WTC11 (cell line): ENCODE measurements at regions not wholly inside any gene's neighbourhood (a gene's known extent, or its start where the extent isn't known, plus 50 kb on each side); places are given as distances from the start of the nearest gene placed in this dataset.

ENCODE experiments used
- ATAC-seq: fragments of 200-7000 bp; cut with Tn5 transposase; 2 replicates; pipeline ENCODE4 v1.10.0; 2021; ENCODE audit warnings: mild to moderate bottlenecking, moderate library complexity
- CTCF ChIA-PET: fragments of 300-600 bp; sonication (Branson Sonifier 250); formaldehyde crosslinking; loops from one replicate; lab custom pipeline; 2021; ENCODE audit warnings: antibody characterized with exemption; lab: Charles Lee
- POLR2A ChIA-PET: fragments of 350-600 bp; sonication (Branson Sonifier 250); formaldehyde crosslinking; loops from one replicate; lab custom pipeline; 2021; ENCODE audit warnings: antibody characterized with exemption; lab: Charles Lee
- DNase-seq: peaks from one replicate; pipeline ENCODE4 v3.0.0; 2021; ENCODE audit warnings: low spot score
- H3K27ac Mint-ChIP-seq: 2 replicates; pipeline ENCODE4 v1.8.0; 2021; ENCODE audit warnings: mixed read lengths
- H3K27me3 Mint-ChIP-seq: 2 replicates; pipeline ENCODE4 v1.8.0; 2021; ENCODE audit warnings: low read depth, mild to moderate bottlenecking, moderate library complexity, mixed read lengths
- H3K36me3 Mint-ChIP-seq: 2 replicates; pipeline ENCODE4 v1.8.0; 2021; ENCODE audit warnings: mixed read lengths
- H3K4me1 Mint-ChIP-seq: 2 replicates; pipeline ENCODE4 v1.8.0; 2022; ENCODE audit warnings: mixed read lengths
- H3K4me3 Mint-ChIP-seq: 2 replicates; pipeline ENCODE4 v1.8.0; 2021; ENCODE audit warnings: mild to moderate bottlenecking, moderate library complexity, mixed read lengths
- H3K9me3 Mint-ChIP-seq: 2 replicates; pipeline ENCODE4 v1.8.0; 2021; ENCODE audit warnings: mixed read lengths
- CREB1 ChIP-seq: sonication (generic); formaldehyde crosslinking; IDR thresholded peaks from 2 replicates; pipeline ENCODE4 v1.8.0; 2023; ENCODE audit warnings: mild to moderate bottlenecking, missing genetic modification reagents
- ELF4 ChIP-seq: sonication (generic); formaldehyde crosslinking; IDR thresholded peaks from 2 replicates; pipeline ENCODE4 v1.8.1; 2022; ENCODE audit warnings: low read depth, mild to moderate bottlenecking, moderate library complexity, missing genetic modification reagents
- FOXP1 ChIP-seq: sonication (generic); formaldehyde crosslinking; IDR thresholded peaks from 2 replicates; pipeline ENCODE4 v1.8.0; 2022; ENCODE audit warnings: missing genetic modification reagents, mild to moderate bottlenecking, moderate library complexity, borderline replicate concordance
- JUN ChIP-seq: sonication (generic); formaldehyde crosslinking; IDR thresholded peaks from 2 replicates; pipeline ENCODE4 v1.8.0; 2023; ENCODE audit warnings: mild to moderate bottlenecking, missing genetic modification reagents
- MXD4 ChIP-seq: fragments of 250-450 bp; sonication (Bioruptor Pico); IDR thresholded peaks from 2 replicates; pipeline ENCODE4 v1.8.0; 2021; ENCODE audit warnings: mild to moderate bottlenecking, moderate library complexity, borderline replicate concordance
- NFATC4 ChIP-seq: fragments of 250-450 bp; sonication (Bioruptor Pico); IDR thresholded peaks from 2 replicates; pipeline ENCODE4 v1.9.0; 2021; ENCODE audit warnings: mild to moderate bottlenecking
- NFYB ChIP-seq: sonication (generic); formaldehyde crosslinking; conservative IDR thresholded peaks from 2 replicates; pipeline ENCODE4 v1.8.0; 2022; ENCODE audit warnings: low read depth, missing genetic modification reagents
- NR1H2 ChIP-seq: sonication (generic); formaldehyde crosslinking; IDR thresholded peaks from 2 replicates; pipeline ENCODE4 v1.9.0; 2021; ENCODE audit warnings: mild to moderate bottlenecking, moderate library complexity, missing genetic modification reagents
- NR2C2 ChIP-seq: sonication (generic); formaldehyde crosslinking; IDR thresholded peaks from 2 replicates; pipeline ENCODE4 v1.8.0; 2022; ENCODE audit warnings: mild to moderate bottlenecking, missing genetic modification reagents
- OVOL2 ChIP-seq: fragments of 250-450 bp; sonication (Bioruptor Pico); IDR thresholded peaks from 2 replicates; pipeline ENCODE4 v1.9.0; 2021; ENCODE audit warnings: mild to moderate bottlenecking, borderline replicate concordance
- PREB ChIP-seq: sonication (generic); formaldehyde crosslinking; IDR thresholded peaks from 2 replicates; pipeline ENCODE4 v1.8.1; 2022; ENCODE audit warnings: mild to moderate bottlenecking, missing genetic modification reagents, moderate library complexity, borderline replicate concordance
- SMAD3 ChIP-seq: sonication (generic); formaldehyde crosslinking; IDR thresholded peaks from 2 replicates; pipeline ENCODE4 v1.8.0; 2022; ENCODE audit warnings: missing genetic modification reagents, mild to moderate bottlenecking, borderline replicate concordance
- TEAD1 ChIP-seq: sonication (generic); formaldehyde crosslinking; IDR thresholded peaks from 2 replicates; pipeline ENCODE4 v1.8.0; 2022; ENCODE audit warnings: mild to moderate bottlenecking, missing genetic modification reagents
- ZNF121 ChIP-seq: sonication (generic); formaldehyde crosslinking; IDR thresholded peaks from 2 replicates; pipeline ENCODE4 v1.8.0; 2023; ENCODE audit warnings: missing genetic modification reagents
- ZNF423 ChIP-seq: fragments of 250-450 bp; sonication (Bioruptor Pico); IDR thresholded peaks from 2 replicates; pipeline ENCODE4 v2.1.2; 2022; ENCODE audit warnings: mild to moderate bottlenecking, moderate library complexity
- TF ChIP-seq, protein P1 (sequence below): sonication (generic); formaldehyde crosslinking; IDR thresholded peaks from 2 replicates; pipeline ENCODE4 v1.8.1; 2022; ENCODE audit warnings: low read depth, mild to moderate bottlenecking, moderate library complexity, missing genetic modification reagents, borderline replicate concordance
- TF ChIP-seq, protein P2 (sequence below): fragments of 250-450 bp; sonication (Bioruptor Pico); IDR thresholded peaks from 2 replicates; pipeline ENCODE4 v1.9.0; 2021; ENCODE audit warnings: mild to moderate bottlenecking, borderline replicate concordance
- TF ChIP-seq, protein P3 (sequence below): sonication (generic); formaldehyde crosslinking; IDR thresholded peaks from 2 replicates; pipeline ENCODE4 v1.8.1; 2023; ENCODE audit warnings: mild to moderate bottlenecking, missing genetic modification reagents
- TF ChIP-seq, protein P4 (sequence below): sonication (generic); formaldehyde crosslinking; IDR thresholded peaks from 2 replicates; pipeline ENCODE4 v1.8.0; 2022; ENCODE audit warnings: mild to moderate bottlenecking, missing genetic modification reagents
- TF ChIP-seq, protein P5 (sequence below): fragments of 250-450 bp; sonication (Bioruptor Pico); IDR thresholded peaks from 2 replicates; pipeline ENCODE4 v1.8.0; 2021; ENCODE audit warnings: mild to moderate bottlenecking
- TF ChIP-seq, protein P6 (sequence below): sonication (generic); formaldehyde crosslinking; conservative IDR thresholded peaks from 2 replicates; pipeline ENCODE4 v1.8.1; 2022; ENCODE audit warnings: mild to moderate bottlenecking, missing genetic modification reagents

GRCh38 chr6:8213995-8214394 is 111.6 kb upstream of the EEF1E1 start:
- Mint-ChIP-seq H3K9me3 (no peaks in the 10 kb centered on the region), H3K27ac (no peak overlapping the region), H3K4me3 (no peak overlapping the region), H3K27me3 (no peaks in the 10 kb centered on the region), H3K36me3 (no peaks in the 10 kb centered on the region), H3K4me1 (peaks cover 10% of the 10 kb centered on the region)
- TF ChIP-seq, protein P1, sequence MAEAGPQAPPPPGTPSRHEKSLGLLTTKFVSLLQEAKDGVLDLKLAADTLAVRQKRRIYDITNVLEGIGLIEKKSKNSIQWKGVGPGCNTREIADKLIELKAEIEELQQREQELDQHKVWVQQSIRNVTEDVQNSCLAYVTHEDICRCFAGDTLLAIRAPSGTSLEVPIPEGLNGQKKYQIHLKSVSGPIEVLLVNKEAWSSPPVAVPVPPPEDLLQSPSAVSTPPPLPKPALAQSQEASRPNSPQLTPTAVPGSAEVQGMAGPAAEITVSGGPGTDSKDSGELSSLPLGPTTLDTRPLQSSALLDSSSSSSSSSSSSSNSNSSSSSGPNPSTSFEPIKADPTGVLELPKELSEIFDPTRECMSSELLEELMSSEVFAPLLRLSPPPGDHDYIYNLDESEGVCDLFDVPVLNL (CRISPR knock-in tag), result no peak
- TF ChIP-seq ZNF121 (no peak), PREB (CRISPR knock-in tag) (no peak), FOXP1 (no peak), NFYB (CRISPR knock-in tag) (no peak)
- TF ChIP-seq, protein P2, sequence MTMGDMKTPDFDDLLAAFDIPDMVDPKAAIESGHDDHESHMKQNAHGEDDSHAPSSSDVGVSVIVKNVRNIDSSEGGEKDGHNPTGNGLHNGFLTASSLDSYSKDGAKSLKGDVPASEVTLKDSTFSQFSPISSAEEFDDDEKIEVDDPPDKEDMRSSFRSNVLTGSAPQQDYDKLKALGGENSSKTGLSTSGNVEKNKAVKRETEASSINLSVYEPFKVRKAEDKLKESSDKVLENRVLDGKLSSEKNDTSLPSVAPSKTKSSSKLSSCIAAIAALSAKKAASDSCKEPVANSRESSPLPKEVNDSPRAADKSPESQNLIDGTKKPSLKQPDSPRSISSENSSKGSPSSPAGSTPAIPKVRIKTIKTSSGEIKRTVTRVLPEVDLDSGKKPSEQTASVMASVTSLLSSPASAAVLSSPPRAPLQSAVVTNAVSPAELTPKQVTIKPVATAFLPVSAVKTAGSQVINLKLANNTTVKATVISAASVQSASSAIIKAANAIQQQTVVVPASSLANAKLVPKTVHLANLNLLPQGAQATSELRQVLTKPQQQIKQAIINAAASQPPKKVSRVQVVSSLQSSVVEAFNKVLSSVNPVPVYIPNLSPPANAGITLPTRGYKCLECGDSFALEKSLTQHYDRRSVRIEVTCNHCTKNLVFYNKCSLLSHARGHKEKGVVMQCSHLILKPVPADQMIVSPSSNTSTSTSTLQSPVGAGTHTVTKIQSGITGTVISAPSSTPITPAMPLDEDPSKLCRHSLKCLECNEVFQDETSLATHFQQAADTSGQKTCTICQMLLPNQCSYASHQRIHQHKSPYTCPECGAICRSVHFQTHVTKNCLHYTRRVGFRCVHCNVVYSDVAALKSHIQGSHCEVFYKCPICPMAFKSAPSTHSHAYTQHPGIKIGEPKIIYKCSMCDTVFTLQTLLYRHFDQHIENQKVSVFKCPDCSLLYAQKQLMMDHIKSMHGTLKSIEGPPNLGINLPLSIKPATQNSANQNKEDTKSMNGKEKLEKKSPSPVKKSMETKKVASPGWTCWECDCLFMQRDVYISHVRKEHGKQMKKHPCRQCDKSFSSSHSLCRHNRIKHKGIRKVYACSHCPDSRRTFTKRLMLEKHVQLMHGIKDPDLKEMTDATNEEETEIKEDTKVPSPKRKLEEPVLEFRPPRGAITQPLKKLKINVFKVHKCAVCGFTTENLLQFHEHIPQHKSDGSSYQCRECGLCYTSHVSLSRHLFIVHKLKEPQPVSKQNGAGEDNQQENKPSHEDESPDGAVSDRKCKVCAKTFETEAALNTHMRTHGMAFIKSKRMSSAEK (CRISPR knock-in tag), result no peak
- TF ChIP-seq, protein P3, sequence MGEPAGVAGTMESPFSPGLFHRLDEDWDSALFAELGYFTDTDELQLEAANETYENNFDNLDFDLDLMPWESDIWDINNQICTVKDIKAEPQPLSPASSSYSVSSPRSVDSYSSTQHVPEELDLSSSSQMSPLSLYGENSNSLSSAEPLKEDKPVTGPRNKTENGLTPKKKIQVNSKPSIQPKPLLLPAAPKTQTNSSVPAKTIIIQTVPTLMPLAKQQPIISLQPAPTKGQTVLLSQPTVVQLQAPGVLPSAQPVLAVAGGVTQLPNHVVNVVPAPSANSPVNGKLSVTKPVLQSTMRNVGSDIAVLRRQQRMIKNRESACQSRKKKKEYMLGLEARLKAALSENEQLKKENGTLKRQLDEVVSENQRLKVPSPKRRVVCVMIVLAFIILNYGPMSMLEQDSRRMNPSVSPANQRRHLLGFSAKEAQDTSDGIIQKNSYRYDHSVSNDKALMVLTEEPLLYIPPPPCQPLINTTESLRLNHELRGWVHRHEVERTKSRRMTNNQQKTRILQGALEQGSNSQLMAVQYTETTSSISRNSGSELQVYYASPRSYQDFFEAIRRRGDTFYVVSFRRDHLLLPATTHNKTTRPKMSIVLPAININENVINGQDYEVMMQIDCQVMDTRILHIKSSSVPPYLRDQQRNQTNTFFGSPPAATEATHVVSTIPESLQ, result no peak
- DNase-seq (no peak), ATAC-seq (no peak)
- POLR2A ChIA-PET, result no interaction called here
- CTCF ChIA-PET, result interaction anchor here (1.0 to 2.7 kb wide), 2 partner anchors 43 to 83 kb away, joined by 4 to 13 read pairs; no protein-coding TSS in a partner anchor

GRCh38 chr6:8212720-8213434 is 110.5 kb upstream of the EEF1E1 start:
- ChIA-PET POLR2A (no interaction called here), CTCF (interaction anchor here (1.2 to 1.7 kb wide), 2 partner anchors 42 to 81 kb away, joined by 4 to 7 read pairs; no protein-coding TSS in a partner anchor)
- H3K4me1 Mint-ChIP-seq, result peaks cover 10% of the 10 kb centered on the region
- no peak for ATAC-seq
- DNase-seq, result no peak
- no peaks in the 10 kb centered on the region for H3K9me3 Mint-ChIP-seq
- H3K36me3 Mint-ChIP-seq, result no peaks in the 10 kb centered on the region
- no peak overlapping the region for H3K4me3 Mint-ChIP-seq
- no peak overlapping the region for H3K27ac Mint-ChIP-seq
- TF ChIP-seq SMAD3 (CRISPR knock-in tag), result no peak
- TF ChIP-seq MXD4, result no peak
- no peak for TF ChIP-seq JUN (CRISPR knock-in tag)
- TF ChIP-seq, protein P4, sequence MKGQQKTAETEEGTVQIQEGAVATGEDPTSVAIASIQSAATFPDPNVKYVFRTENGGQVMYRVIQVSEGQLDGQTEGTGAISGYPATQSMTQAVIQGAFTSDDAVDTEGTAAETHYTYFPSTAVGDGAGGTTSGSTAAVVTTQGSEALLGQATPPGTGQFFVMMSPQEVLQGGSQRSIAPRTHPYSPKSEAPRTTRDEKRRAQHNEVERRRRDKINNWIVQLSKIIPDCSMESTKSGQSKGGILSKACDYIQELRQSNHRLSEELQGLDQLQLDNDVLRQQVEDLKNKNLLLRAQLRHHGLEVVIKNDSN (CRISPR knock-in tag), result no peak
- no peak for TF ChIP-seq NR1H2 (CRISPR knock-in tag)
- TF ChIP-seq CREB1, result no peak
- TF ChIP-seq NR2C2 (CRISPR knock-in tag), result no peak
- TF ChIP-seq, protein P5, sequence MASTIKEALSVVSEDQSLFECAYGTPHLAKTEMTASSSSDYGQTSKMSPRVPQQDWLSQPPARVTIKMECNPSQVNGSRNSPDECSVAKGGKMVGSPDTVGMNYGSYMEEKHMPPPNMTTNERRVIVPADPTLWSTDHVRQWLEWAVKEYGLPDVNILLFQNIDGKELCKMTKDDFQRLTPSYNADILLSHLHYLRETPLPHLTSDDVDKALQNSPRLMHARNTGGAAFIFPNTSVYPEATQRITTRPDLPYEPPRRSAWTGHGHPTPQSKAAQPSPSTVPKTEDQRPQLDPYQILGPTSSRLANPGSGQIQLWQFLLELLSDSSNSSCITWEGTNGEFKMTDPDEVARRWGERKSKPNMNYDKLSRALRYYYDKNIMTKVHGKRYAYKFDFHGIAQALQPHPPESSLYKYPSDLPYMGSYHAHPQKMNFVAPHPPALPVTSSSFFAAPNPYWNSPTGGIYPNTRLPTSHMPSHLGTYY (CRISPR knock-in tag), result no peak
- no peak for TF ChIP-seq TEAD1 (CRISPR knock-in tag)
- TF ChIP-seq ZNF423 (CRISPR knock-in tag), result no peak
- no peak for TF ChIP-seq NFATC4 (CRISPR knock-in tag)
- TF ChIP-seq OVOL2 (CRISPR knock-in tag), result no peak
- TF ChIP-seq, protein P6, sequence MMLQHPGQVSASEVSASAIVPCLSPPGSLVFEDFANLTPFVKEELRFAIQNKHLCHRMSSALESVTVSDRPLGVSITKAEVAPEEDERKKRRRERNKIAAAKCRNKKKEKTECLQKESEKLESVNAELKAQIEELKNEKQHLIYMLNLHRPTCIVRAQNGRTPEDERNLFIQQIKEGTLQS, result no peak
- no peak for TF ChIP-seq ELF4 (CRISPR knock-in tag)
- no peak for TF ChIP-seq NFYB (CRISPR knock-in tag)
- H3K27me3 Mint-ChIP-seq, result no peaks in the 10 kb centered on the region
